Prostate gland (tissue), 2 donors: ENCODE measurements at regions not wholly inside any gene's neighbourhood (a gene's known extent, or its start where the extent isn't known, plus 50 kb on each side); places are given as distances from the start of the nearest gene placed in this dataset.

ENCODE experiments used
- DNase-seq: peaks from one replicate; pipeline ENCODE4 v3.0.0-alpha.2; 2019; ENCODE audit warnings: low spot score
- H3K27ac ChIP-seq, 2 donors: fragments of 200-600 bp; sonication (generic); 2 replicates each; pipeline ENCODE4 v1.5.1; 2017 to 2019
- H3K27me3 ChIP-seq: fragments of 200-600 bp; sonication (generic); replicated peaks from 2 replicates; pipeline ENCODE4 v1.5.1; 2019; ENCODE audit not compliant: insufficient read depth
- H3K36me3 ChIP-seq, 2 donors: fragments of 200-600 bp; sonication (generic); 1 replicate in 1 of 2; 2 replicates in 1 of 2; pipeline versions ENCODE4 v1.5.1 to v1.8.1; 2017 to 2019
- H3K4me1 ChIP-seq: fragments of 200-600 bp; sonication (generic); replicated peaks from 2 replicates; pipeline ENCODE4 v1.5.1; 2019
- H3K4me3 ChIP-seq, 2 donors: fragments of 200-600 bp; sonication (generic); 2 replicates each; pipeline ENCODE4 v1.5.1; 2017 to 2019
- H3K9me3 ChIP-seq: fragments of 200-600 bp; sonication (generic); 2 replicates; pipeline ENCODE4 v1.5.1; 2017
- POLR2A ChIP-seq: fragments of 450-650 bp; IDR thresholded peaks from one replicate; pipeline ENCODE4 v1.6.1; 2016; ENCODE audit warnings: antibody characterized with exemption, mild to moderate bottlenecking
- POLR2AphosphoS5 ChIP-seq: sonication (generic); formaldehyde crosslinking; IDR thresholded peaks from one replicate; pipeline ENCODE4 v1.6.1; 2017; ENCODE audit warnings: antibody characterized with exemption
- WGBS: methylation state at CpG from one replicate; pipeline ENCODE4 v1.1.5; 2018; 5-methylcytosine and 5-hydroxymethylcytosine counted together
- intact Hi-C: fragments of 100-400 bp; cut with DNase I; formaldehyde crosslinking; loops from one replicate; pipeline ENCODE4 v1.14.2; 2022
- TF ChIP-seq, protein P1 (sequence below), 4 experiments: fragments of 200-600 bp in 2 of 4; fragments of 450-650 bp in 2 of 4; sonication (generic) in 2 of 4; IDR thresholded peaks; 1 replicate in 3 of 4; 2 replicates in 1 of 4; pipeline ENCODE4 v1.5.1; 2016 to 2019; ENCODE audit warnings: antibody characterized with exemption in 4 of 4, mild to moderate bottlenecking in 2 of 4, moderate library complexity in 2 of 4

DNA sequence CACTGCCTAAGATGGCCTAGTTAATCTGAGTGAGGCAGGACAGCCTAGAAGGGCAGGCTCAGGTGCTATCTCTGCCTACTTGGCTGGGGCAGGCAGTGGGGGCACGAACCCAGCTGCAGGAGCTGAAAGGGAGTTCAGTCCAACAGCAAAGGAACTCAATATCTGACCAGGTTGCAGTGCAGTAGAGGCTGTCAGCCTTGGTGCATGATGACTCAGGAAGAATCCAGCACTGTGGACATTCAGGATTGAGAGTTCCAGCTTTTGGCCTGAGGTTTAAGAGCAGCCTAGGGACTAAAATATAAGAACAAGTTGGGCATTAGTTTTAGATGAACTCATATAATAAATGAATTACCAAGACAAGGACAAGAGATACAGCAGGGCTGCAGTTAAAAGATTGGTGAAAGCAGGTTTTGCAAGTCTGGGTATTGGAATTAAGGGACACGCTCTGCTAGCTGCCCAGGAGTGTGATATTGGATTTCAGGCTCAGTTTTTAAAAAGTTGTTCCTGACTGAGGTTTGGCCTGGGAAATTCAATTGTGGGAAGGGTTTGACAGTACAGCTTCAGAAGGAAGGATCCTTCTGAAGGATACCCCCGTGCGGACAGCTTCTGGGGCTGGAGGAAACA, 64.7 kb upstream of the ATG10 start:
- no peaks in the 10 kb centered on the region for H3K36me3 ChIP-seq
- no peaks in the 10 kb centered on the region for H3K9me3 ChIP-seq
- no peaks in the 10 kb centered on the region for H3K4me1 ChIP-seq
- DNase-seq: no peak
- H3K4me3 ChIP-seq: no peak overlapping the region
- TF ChIP-seq POLR2AphosphoS5 (no peak), POLR2A (no peak)
- TF ChIP-seq, protein P1, sequence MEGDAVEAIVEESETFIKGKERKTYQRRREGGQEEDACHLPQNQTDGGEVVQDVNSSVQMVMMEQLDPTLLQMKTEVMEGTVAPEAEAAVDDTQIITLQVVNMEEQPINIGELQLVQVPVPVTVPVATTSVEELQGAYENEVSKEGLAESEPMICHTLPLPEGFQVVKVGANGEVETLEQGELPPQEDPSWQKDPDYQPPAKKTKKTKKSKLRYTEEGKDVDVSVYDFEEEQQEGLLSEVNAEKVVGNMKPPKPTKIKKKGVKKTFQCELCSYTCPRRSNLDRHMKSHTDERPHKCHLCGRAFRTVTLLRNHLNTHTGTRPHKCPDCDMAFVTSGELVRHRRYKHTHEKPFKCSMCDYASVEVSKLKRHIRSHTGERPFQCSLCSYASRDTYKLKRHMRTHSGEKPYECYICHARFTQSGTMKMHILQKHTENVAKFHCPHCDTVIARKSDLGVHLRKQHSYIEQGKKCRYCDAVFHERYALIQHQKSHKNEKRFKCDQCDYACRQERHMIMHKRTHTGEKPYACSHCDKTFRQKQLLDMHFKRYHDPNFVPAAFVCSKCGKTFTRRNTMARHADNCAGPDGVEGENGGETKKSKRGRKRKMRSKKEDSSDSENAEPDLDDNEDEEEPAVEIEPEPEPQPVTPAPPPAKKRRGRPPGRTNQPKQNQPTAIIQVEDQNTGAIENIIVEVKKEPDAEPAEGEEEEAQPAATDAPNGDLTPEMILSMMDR (IDR thresholded peaks at IDR 0.05): no peak
- 69% methylated on average over 4 of the region's 4 CpGs for WGBS
- no peak overlapping the region for H3K27ac ChIP-seq
- no peaks in the 10 kb centered on the region for H3K27me3 ChIP-seq
- intact Hi-C loops: no loop called here

DNA sequence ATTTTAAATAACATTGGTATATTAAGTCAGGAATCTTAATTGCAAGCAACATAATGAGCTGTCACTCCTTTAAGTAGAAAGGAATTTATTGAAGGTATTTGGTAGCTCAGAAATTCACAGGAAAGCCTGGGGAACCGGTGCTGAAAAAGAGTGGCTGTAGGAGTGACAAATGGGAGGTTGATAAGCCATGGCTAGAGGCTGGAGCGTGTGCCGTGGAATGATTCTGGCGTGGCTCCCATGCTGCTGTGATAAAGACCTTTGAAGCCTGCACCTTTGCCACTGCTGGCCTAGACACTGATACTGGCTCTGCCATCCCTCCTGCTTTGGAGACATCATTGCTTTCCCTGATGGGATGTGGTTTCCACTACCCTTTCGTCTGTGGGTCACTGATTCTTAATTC, 65.7 kb upstream of the ATG10 start:
- TF ChIP-seq, protein P1 (IDR thresholded peaks at IDR 0.05): no peak
- TF ChIP-seq POLR2A: no peak
- no peak for TF ChIP-seq POLR2AphosphoS5
- WGBS: 68% methylated on average over 5 of the region's 5 CpGs
- no peak for DNase-seq
- intact Hi-C loops: no loop called here
- Histone ChIP-seq H3K9me3 (no peaks in the 10 kb centered on the region), H3K36me3 (no peaks in the 10 kb centered on the region), H3K27me3 (no peaks in the 10 kb centered on the region), H3K4me3 (no peak overlapping the region), H3K4me1 (no peaks in the 10 kb centered on the region), H3K27ac (no peak overlapping the region)

DNA sequence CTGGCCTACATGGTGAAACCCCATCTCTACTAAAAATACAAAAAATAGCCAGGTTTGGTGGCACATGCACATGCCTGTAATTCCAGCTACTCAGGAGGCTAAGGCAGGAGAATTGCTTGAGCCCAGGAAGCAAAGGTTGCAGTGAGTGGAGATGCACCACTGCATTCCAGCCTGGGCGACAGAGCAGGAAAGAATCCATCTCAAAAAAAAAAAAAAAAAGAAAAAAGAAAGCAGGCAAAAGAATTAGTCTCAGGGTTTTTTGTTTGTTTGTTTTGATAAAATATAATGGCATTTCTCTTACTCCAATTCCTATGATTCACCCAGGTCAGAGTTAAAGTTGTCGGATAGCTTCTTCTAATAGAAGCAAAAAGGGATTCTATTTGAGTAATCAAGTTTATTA, 67.0 kb upstream of the ATG10 start:
- 89% methylated on average over 2 of the region's 2 CpGs for WGBS
- H3K9me3 ChIP-seq: no peaks in the 10 kb centered on the region
- intact Hi-C loops: no loop called here
- H3K27ac ChIP-seq: no peak overlapping the region
- no peak for DNase-seq
- H3K4me1 ChIP-seq: no peaks in the 10 kb centered on the region
- no peak overlapping the region for H3K4me3 ChIP-seq
- TF ChIP-seq, protein P1 (IDR thresholded peaks at IDR 0.05): no peak
- TF ChIP-seq POLR2A: no peak
- TF ChIP-seq POLR2AphosphoS5: no peak
- no peaks in the 10 kb centered on the region for H3K27me3 ChIP-seq
- H3K36me3 ChIP-seq: no peaks in the 10 kb centered on the region

DNA sequence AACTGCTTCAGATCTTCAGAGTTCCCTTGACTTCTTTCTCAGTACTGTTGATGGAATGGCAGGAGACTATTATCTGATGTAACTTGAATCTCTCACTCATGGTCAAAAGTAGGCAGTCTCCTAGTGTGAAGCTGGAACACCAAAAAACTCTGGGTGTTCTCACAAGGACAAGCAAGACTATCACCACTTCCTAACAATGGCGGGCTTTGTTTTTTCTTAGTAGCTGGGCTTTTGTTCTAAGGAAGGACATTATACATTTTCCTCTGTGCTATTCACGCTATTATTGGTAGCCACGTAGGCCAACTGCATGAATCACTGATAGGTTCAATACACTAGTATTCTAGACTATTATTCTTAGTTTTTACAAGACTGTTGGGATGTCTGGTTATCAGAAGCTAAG, 67.7 kb upstream of the ATG10 start:
- H3K4me3 ChIP-seq: no peak overlapping the region
- no peaks in the 10 kb centered on the region for H3K4me1 ChIP-seq
- H3K27ac ChIP-seq: no peak overlapping the region
- no peaks in the 10 kb centered on the region for H3K9me3 ChIP-seq
- 98% methylated on average over 3 of the region's 3 CpGs for WGBS
- no peak for DNase-seq
- intact Hi-C loops: no loop called here
- TF ChIP-seq POLR2AphosphoS5 (no peak), POLR2A (no peak)
- TF ChIP-seq, protein P1 (IDR thresholded peaks at IDR 0.05): no peak
- H3K27me3 ChIP-seq: no peaks in the 10 kb centered on the region
- no peaks in the 10 kb centered on the region for H3K36me3 ChIP-seq

DNA sequence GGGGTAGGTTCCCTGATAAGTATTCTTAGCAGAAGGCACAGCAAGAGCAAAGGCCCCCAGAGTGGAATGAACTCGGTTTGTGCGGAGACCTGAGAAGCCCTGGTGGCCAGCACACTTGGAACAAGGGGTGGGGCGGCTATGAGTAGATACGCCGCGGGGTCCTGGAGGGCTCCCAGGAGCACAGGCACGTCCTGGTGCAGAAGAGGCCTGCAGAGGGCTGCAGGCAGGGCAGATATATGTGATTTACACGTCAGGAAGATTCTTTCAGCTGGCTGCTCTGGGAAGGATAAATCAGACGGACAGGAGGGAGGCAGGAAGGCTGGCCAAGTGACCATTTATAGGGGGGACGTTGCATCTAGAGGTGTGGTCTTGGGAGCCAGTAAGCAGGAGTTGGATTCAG, 70.2 kb upstream of the ATG10 start:
- DNase-seq: no peak
- H3K4me3 ChIP-seq: no peak overlapping the region
- WGBS: 83% methylated on average over 10 of the region's 10 CpGs
- no peaks in the 10 kb centered on the region for H3K27me3 ChIP-seq
- no peaks in the 10 kb centered on the region for H3K9me3 ChIP-seq
- H3K36me3 ChIP-seq: no peaks in the 10 kb centered on the region
- intact Hi-C loops: no loop called here
- no peaks in the 10 kb centered on the region for H3K4me1 ChIP-seq
- TF ChIP-seq POLR2AphosphoS5: no peak
- TF ChIP-seq, protein P1 (IDR thresholded peaks at IDR 0.05): no peak
- no peak for TF ChIP-seq POLR2A
- no peak overlapping the region for H3K27ac ChIP-seq
